ENCODE measurements at regions not wholly inside any gene's neighbourhood (a gene's known extent, or its start where the extent isn't known, plus 50 kb on each side); places are given as distances from the start of the nearest gene placed in this dataset.

DNA sequence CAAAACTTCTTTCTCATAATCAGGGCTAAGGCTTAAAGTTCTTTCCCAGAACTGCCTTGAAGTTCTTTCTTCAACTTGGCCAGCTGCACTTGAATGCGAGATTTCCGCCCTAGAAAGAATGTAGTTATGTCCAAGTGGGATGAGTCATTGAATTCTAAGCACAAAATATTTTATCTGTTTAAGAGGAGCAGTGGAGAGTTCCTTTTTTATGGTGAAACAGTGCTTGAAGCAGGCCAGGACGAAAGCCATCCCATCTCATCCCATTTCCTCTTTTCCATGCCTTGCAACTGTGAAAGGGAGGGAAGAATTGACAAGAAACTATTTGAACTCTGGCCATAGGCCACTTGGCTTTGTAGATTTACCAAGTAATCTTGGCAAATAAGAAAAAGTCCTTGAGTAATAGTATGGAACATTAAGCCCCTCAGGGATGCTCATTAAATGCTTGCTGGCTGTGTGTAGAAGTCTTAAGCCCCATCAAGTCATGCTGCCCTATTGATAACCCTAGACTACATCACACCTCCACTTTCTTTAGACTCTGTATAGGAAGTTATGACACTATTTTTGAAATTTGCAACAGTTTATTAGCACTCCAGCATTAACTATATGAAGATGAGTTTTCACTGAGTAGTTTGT is 174.5 kb downstream of the KCTD12 start:
- DNase-seq (ENCODE audit: low spot score) = peak; percentile 59

DNA sequence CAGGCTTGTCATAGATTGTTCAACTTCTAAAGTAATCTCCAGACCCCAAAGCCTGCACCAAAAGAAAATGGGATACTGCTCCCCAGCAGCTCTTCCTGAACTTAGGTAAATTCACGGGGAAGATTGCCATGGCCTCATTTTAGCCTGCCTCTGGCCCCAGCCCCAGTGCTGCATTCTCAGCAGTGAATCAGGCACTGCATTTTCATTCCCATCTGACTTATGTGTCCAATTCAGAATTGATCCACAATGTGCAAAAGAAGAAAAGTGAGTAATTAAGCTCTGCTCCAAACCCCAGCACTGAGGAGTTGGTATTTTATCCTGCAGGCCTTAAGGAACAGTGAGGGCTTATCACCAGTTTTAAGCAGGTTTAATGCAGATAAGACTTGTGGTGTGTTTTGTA is 176.4 kb downstream of the KCTD12 start:
- no peak for DNase-seq (ENCODE audit: low spot score)

DNA sequence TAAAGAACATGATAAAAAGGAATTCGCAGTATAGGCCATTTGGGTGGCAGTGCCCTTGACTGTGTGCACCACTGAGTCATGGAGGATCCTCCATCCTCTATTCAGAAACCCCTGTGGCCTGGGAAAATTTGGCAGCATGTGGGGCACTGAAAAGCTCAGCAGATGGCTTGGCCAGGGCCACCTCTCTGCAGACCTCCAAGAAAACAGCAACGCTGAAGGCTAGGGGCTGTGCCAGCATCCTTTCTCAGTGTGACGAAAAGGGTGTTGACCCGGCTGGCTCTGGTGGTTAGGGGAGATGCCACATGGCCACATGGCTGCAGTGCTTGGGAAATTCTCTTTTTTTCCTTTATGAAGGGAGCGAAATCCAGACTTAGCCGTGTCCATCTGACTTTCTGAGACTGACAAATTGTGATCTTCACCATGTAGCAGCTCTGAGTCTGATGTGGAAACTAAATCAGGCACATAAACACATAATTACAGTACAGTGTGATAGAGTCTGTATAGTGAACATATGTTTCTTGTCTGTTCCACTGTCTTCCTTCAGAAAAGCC is 178.0 kb downstream of the KCTD12 start:
- no peak for DNase-seq (ENCODE audit: low spot score)

DNA sequence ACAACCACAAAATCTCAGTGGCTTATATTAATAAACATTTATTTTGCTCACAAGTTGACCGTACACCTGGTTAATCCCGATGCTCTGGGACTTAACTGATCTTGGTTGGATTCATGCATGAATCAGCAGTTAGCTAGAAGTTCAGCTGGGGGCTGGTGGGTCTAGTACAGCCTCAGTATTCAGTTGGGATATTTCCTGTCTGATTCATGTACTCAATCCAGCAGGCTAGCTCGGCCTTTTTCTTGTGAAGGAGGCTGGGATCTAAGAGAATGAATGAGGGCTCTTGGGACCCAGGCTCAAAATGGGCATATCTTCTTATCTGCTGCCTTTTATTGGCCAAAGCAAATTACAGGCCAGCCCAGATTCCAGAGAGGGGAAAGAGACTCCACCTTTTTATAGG is 178.8 kb downstream of the KCTD12 start:
- DNase-seq (ENCODE audit: low spot score) = no peak

DNA sequence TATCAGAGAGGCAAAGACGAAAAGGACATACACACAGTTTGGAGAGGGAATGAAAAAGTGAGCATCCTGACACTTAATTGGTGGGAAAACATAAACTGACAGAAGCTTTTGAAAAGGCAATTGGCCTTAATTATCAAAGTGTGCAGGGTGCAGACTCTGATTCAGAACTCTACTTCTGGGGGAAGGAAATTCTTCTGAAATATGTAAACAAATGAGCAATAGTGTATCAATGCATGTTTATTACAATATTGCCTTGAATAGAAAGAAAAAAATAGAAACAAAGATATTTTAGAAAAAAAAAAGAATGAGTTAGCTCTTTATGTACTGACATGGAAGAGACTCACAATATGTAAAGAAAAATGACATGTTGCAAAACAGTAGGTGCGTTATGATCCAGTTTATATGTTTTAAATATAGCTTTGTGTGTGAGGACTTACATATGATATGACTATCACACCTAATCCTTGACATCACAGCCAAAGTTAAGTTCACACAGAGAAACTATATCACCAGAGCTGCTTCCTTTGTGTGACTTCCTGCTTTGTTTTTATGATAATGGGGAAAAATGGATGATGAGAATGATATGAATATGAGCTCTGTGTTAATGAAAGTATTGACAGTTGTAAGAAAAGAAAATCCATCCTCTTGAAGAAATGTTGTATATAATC is 182.4 kb downstream of the KCTD12 start:
- no peak for DNase-seq (ENCODE audit: low spot score)

DNA sequence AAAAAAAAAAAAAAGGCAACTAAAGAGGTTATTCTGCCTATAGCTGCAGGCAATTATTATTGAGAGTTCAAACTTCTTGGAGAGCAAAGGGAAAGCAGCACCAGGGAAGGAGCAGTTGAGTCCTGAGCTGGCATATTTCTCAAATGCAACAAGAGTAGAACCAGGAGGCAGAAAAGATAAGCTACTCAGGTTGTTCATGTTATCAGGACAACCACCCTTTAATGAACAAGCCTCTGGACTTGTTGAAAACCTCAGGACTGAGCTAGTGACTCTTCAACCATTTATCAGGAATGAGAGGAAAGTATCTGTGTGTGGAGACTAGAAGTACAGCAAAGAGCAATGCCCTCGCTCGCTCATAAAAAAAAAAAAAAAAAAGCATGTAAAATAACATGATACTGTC is 183.0 kb downstream of the KCTD12 start:
- no peak for DNase-seq (ENCODE audit: low spot score)

DNA sequence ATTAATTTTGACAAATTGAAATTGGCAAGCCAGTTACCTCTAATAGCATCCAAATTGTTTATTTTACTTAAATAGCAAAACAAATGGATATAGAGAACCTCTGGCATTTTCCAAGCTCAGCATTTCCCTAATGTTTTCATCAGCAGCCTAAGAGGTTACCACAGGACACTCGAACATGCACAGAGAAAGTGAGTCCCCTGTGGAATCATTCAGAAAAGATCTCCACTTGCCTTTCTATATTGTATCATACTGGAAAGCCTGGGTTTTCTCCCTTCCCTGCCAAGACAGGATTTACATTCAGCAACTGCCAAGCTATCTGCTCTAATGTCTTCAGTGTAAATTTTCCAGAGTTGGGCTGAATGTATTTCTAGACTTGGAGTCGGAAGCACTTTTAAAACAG is 188.9 kb downstream of the KCTD12 start:
- no peak for DNase-seq (ENCODE audit: low spot score)

DNA sequence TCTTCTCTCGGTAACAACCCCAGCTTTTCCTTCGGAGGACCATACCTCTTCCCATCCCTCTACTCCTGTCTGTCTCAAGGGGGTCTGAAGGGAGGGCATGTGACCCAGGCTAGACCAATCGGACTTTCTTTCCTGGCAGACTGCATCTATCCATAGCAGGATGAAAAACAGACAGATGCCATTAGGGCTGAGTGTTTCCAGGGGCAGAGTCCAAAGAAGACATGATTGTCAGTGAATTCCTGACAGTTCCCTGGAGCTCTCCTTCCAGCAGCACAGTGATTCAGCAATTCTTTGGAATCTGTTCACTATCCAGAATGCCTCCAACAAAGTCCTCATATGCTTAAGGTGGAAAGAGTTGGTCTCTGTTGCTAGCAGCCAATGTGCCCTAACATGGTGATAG is 189.8 kb downstream of the KCTD12 start:
- DNase-seq (ENCODE audit: low spot score) = peak; percentile 12

DNA sequence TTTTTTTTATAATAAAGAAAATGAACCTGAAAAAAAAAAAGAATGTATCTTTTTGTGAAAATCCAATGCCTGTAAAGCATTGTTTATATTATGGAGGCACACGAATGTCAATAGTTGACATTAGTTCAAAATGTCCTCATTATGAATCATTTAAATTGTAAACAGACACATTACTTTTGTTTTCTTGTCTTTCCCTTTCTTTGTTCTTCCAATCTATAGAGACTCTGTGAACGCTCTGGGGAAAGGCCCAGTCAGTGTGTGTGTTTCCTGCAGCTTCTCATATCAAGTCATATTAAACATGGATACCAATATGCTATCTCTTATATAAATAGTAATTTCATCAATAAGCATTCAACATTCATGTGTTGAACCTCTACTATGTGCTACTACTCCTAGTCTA is 193.1 kb downstream of the KCTD12 start:
- DNase-seq (ENCODE audit: low spot score) = no peak

DNA sequence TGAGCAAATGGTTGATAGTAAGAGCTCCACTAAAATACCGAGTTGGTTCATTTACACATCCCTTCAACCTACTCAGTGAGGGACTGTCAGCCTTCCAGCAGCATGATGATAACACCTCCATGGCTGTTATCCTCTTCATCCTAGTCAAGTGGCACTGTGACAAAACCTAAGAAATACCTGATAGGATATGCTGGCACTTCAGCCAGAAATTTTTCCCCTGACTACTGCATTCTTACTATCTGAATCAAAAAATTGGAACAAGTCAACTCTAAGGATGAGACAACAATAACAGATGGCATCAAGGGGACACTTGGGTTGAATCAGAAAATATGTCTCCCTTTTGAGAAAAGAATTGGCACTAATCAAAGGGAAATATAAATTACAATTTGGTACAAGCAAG is 193.9 kb downstream of the KCTD12 start:
- DNase-seq (ENCODE audit: low spot score) = no peak

DNA sequence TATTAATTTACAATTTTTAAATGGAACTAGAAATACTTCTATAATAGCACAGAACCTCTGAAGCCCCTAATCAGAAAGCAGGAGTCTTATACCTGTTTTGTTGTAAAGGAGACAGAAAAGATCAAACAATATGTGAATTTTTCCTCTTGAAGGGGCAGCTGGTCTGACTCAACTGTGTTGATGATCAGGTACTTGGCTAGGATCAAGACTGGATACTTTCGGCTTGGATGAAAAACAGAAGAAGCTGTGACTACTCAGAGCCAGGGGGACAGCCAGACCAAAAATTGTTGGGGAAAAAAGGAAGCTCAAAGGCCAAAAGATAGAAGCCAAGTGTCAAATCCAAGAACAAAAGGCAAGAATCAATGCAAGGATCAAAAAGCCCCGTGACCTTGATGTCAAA is 195.6 kb downstream of the KCTD12 start:
- no peak for DNase-seq (ENCODE audit: low spot score)

DNA sequence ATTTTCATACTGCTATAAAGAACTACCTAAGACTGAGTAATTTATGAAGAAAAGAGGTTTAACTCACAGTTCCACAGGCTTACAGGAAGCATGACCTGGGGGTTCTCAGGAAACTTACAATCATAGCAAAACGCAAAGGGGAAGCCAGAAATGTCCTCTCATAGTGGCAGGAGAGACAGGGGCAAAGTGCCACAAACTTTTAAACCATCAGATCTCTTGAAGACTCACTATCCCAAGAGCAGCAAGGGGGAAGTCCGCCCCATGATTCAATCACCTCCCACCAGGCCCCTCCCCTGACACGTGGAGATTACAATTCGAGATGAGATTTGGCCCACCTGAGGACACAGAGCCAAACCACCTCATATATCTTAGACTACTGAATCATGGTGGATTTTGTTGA is 198.7 kb downstream of the KCTD12 start:
- no peak for DNase-seq (ENCODE audit: low spot score)

DNA sequence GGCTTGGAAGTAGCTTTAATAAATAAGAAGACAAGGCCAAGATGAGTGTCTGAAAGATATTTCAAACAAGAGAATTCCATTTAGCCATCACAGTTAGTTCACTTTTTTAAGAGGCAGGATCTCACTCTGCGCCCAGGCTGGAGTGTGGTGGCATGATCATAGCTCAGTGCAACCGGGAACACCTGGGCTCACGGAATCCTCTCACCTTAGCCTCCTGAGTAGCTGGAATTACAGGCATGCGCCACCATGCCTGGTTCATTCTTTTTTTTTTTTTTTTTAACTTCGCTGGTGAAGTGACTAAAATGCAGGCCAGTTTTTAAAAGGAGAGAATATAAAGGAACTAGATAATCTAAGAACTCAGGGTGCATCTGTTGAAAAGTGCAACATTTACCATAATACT is 200.3 kb downstream of the KCTD12 start:
- no peak for DNase-seq (ENCODE audit: low spot score)

DNA sequence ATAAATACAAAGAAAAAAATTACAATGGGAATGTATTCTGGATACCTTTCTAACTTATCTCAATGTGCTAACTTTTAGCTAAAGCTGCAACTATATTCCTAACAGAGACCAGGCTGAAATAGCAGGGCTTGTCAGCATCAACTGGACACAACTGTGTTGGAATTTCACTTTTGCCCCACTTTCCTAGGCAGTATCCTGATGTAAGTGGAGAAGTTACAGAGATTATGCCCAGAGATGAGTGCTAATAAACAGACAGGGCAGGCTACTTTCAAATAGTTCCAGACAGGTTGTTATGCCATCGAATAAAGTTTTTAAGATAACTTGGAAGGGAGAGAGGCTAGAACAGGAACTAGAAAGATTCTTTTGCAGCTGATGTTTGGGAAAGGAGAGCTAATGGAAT is 201.9 kb downstream of the KCTD12 start:
- DNase-seq (ENCODE audit: low spot score) = no peak

DNA sequence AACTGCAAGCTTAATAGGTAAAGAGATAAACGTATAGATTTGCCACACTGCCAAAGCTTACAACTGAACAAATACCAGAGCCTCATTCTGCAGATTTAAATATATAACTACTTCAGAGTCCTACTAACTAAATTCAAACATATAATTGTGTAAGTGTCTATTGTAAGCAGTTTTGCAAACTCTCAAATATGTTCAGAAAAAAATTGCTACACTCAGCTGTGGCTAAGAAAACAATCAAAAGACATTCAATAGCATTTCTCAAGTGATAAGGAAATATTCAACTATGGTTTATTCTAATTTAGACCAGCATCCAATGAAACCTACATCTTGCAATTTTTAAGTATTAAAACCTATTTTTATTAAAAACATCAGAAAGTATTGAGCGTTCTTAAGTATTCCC is 202.4 kb downstream of the KCTD12 start:
- DNase-seq (ENCODE audit: low spot score) = no peak

DNA sequence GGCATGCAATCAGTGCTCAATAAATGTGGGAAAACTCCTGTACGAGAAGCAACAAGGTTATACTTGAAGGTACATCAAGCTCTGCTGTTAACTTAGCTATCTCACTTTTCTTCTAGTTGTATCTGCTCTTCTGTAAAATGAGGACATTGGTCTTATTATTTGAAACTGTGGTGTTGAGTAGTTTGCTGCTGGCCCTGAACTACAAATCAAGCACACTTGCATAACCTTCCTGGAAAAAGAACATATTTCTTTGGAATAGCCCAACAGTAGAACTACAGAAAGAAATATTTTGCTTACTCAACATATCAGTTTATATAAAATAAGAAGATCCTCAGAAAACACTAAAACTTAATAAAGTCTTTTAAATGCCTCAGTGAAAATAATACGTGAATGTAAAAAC is 203.0 kb downstream of the KCTD12 start:
- no peak for DNase-seq (ENCODE audit: low spot score)

DNA sequence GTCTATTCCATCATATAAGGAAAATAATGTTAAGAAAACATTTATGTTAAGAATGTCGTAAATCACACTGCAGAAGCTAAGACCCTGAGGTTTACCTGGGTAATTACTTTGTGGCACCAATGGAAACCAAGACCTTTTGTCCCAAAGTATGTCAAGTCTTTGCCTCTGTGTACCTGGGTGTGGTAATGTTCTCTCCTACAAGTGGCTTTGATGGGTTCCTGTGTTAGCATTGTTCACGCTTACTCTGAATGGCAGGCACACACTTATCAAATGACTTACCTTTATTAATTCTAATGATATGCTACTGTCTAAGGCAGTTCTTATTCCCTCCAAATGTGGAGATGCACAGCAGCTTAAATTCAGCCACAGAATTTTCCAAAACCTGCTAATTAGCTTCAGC is 206.1 kb downstream of the KCTD12 start:
- DNase-seq (ENCODE audit: low spot score) = no peak

DNA sequence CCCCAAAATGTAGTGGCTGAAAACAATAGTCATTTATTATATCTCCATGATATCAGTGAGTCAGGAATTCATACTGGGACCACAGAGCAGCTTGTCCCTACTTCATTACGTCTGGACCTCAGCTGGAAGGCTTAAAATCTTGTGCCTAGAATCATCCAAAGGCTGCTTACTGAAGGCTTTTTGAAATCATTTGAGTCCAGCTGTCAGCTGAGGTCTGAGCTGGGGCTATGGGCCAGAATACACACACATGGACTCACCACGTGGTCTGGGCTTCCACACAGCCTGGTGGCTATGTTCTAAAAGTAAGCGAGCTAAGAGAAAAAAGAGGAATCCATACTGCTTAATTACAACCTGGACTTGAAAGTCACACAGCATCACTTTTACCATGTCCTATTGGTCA is 209.2 kb downstream of the KCTD12 start:
- peak; percentile 25 for DNase-seq (ENCODE audit: low spot score)

DNA sequence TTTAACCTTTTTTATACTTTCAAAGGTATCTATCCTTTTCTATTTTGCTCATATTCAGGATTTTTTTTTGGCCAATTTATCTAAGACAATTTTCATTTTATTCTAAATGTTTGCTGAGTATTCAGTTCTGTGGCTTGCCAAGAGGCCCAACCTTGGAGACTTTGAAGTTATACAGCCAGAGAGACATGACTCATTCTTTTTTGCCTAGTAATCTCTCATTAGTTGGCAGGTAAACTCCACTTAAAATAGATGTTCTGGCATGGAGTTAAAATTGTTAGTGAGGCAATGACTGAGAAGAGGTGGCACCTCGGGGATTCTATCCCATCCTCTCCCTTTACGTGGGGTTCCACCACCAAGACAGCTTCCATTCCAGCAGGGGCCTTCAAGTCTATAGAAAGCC is 213.8 kb downstream of the KCTD12 start:
- DNase-seq (ENCODE audit: low spot score) = no peak

DNA sequence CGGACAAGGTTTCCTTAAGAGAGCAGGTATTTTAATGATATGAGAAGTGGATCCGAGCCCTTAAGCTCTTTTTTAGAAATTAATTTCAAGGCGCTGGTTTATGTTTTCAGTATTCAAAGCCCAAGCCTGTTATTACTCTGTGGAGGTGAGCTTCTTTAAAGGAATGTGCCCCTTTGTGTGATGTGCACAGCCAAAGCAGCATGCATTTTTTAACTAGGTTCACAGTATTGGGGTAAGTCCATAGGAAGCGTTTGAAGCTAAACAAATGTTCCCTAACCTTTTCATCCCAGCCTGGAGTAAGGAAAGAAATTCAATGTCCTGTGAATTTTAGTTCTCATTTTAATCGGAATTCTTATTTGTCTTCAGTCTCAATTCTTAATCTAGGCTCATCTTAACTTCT is 217.5 kb downstream of the KCTD12 start:
- DNase-seq (ENCODE audit: low spot score) = no peak

DNA sequence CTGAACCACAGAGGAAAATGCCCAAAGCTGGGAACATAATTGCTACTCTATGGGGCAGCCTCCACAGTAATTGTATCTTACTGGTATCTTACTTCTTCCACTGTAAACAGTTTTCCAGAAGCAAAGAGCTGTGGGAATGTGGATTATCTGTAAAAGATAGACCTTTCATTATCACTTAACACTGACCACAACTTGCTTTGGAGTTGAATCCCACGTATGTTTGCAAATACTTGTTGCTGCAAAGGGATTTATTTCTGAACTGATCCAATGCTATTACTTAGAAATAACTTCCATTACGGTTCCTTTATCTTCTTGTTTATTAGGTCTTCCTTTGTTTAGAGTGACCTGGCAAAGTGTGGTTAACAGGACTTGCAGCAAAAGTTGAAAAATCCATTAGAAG is 218.1 kb downstream of the KCTD12 start:
- no peak for DNase-seq (ENCODE audit: low spot score)

DNA sequence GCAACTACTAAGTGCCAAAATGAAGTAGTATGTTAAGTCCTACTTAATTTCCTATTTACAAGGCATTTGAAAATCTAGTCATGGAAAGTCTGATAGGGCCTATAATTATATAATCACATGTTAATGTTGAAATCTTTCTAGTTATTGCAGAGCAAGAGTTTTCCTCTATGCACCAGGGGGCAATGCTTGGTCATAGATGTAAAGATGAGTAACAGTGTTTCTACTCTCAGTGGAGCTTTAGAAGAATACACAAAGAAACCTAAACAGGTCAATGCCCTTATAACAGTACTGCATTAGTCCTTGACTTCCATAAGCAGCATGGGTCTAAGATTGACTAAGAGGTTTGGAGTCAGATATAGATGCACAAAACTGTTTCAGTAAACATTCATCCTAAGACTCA is 218.7 kb downstream of the KCTD12 start:
- DNase-seq (ENCODE audit: low spot score) = peak; percentile 20

DNA sequence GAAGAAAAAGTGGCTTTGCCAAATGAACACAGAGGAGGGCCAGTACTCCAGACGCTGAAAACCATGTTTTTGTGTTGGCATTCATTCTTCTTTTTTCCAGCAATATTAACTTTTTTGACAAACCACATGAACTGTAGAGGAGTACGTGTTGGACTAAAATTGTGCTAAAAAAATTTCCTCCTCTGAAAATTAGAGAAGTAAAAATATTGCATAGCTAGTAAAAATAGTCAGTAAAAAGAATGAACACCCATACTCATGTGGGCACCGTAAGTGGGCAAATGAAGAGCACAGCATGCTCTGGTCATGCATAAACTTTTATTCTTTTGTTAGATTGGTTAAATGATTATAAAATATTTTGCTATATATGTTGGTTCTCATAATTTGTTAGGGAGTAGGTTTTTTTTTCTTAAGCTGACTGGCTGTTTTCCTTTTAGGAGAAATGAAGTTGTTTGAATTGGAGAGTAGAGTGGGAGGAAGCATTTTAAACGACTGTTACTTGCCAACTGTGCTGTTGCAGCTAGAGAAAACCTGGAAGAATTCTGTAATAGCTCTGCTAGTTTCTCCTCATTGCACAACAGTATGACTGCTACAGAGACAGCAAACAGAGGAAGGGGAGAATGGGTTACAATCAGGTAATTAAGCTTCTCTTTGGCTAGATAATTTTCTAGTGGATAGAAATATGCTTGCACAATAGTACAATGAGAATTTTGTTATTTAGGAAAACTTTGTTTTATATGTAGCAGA is 222.4 kb downstream of the KCTD12 start:
- no peak for DNase-seq (ENCODE audit: low spot score)
